PC-3 (cell line): ENCODE measurements at regions not wholly inside any gene's neighbourhood (a gene's known extent, or its start where the extent isn't known, plus 50 kb on each side); places are given as distances from the start of the nearest gene placed in this dataset.

Experiments
- ATAC-seq: fragments of 200-7000 bp; cut with Tn5 transposase; 2 replicates; pipeline ENCODE4 v1.9.1; 2020; ENCODE audit warnings: mild to moderate bottlenecking, moderate library complexity
- BruUV-seq: library from RNA; stranded (reverse); fragments of 400-500 nt; replicated peaks from 2 replicates; lab custom pipeline; 2021; lab: Mats Ljungman, UMichigan
- CTCF ChIA-PET: fragments of 300-600 bp; sonication (Branson Sonifier 250); formaldehyde crosslinking; loops from one replicate; lab custom pipeline; 2022; ENCODE audit warnings: antibody characterized with exemption; lab: Charles Lee
- POLR2A ChIA-PET: fragments of 300-600 bp; sonication (Branson Sonifier 250); formaldehyde crosslinking; loops from one replicate; lab custom pipeline; 2022; ENCODE audit warnings: antibody characterized with exemption; ENCODE audit not compliant: unreplicated experiment; lab: Charles Lee
- DNase-seq: peaks from one replicate; pipeline ENCODE4 v3.0.0-alpha.2; 2015
- H2AFZ ChIP-seq: fragments of 300-600 bp; sonication (generic); 2 replicates; pipeline ENCODE4 v1.6.0; 2016; ENCODE audit warnings: antibody characterized with exemption, low read length
- H3F3A ChIP-seq: fragments of 300-600 bp; sonication (generic); one replicate; pipeline ENCODE4 v1.6.0; 2017; ENCODE audit warnings: antibody characterized with exemption, low read length, control low read depth, mild to moderate bottlenecking; ENCODE audit not compliant: unreplicated experiment
- H3K27ac ChIP-seq: fragments of 300-600 bp; sonication (generic); 2 replicates; pipeline ENCODE4 v1.5.1; 2016; ENCODE audit warnings: mild to moderate bottlenecking, low read length
- H3K27me3 ChIP-seq: fragments of 300-600 bp; sonication (generic); 2 replicates; pipeline ENCODE4 v1.6.1; 2016; ENCODE audit warnings: low read length, mixed read lengths
- H3K36me3 ChIP-seq: fragments of 300-600 bp; sonication (generic); 2 replicates; pipeline ENCODE4 v1.6.1; 2016; ENCODE audit warnings: low read depth, mixed run types, low read length, mixed read lengths
- H3K4me1 ChIP-seq: fragments of 300-600 bp; sonication (generic); 2 replicates; pipeline ENCODE4 v1.5.1; 2016; ENCODE audit warnings: low read length; ENCODE audit not compliant: insufficient read depth
- H3K4me2 ChIP-seq: fragments of 300-600 bp; sonication (generic); 2 replicates; pipeline ENCODE4 v1.6.0; 2016; ENCODE audit warnings: low read length
- H3K4me3 ChIP-seq: fragments of 300-600 bp; sonication (generic); 2 replicates; pipeline ENCODE4 v1.5.1; 2016; ENCODE audit warnings: mild to moderate bottlenecking, low read length, mixed read lengths
- H3K79me2 ChIP-seq: fragments of 300-600 bp; sonication (generic); 2 replicates; pipeline ENCODE4 v1.6.1; 2017; ENCODE audit warnings: low read length, mixed read lengths
- H3K9ac ChIP-seq: fragments of 300-600 bp; sonication (generic); 2 replicates; pipeline ENCODE4 v1.6.0; 2016; ENCODE audit warnings: mild to moderate bottlenecking, low read length
- H3K9me2 ChIP-seq: fragments of 300-600 bp; sonication (generic); replicated peaks from 2 replicates; pipeline ENCODE4 v1.6.1; 2016; ENCODE audit warnings: mixed run types, low read length, mixed read lengths
- H3K9me3 ChIP-seq: fragments of 300-600 bp; sonication (generic); 2 replicates; pipeline ENCODE4 v1.6.1; 2016; ENCODE audit warnings: low read length, mixed read lengths
- H4K20me1 ChIP-seq: fragments of 300-600 bp; sonication (generic); 2 replicates; pipeline ENCODE4 v1.6.1; 2016; ENCODE audit warnings: low read length, mixed read lengths
- EZH2 ChIP-seq: fragments of 300-600 bp; sonication (generic); IDR thresholded peaks from one replicate; pipeline ENCODE4 v1.6.1; 2017; ENCODE audit warnings: antibody characterized with exemption, mild to moderate bottlenecking, low read length; ENCODE audit not compliant: unreplicated experiment
- EZH2phosphoT487 ChIP-seq: fragments of 300-600 bp; sonication (generic); IDR thresholded peaks from 2 replicates; pipeline ENCODE4 v1.6.1; 2018; ENCODE audit warnings: mild to moderate bottlenecking, antibody characterized with exemption, low read length, borderline replicate concordance
- intact Hi-C: fragments of 100-400 bp; cut with micrococcal nuclease; formaldehyde crosslinking; loops from 2 replicates; pipeline ENCODE4 v1.9.0; 2023
- TF ChIP-seq, protein P1 (sequence below): fragments of 300-600 bp; sonication (generic); conservative IDR thresholded peaks from 2 replicates; pipeline ENCODE4 v1.5.1; 2017; ENCODE audit warnings: antibody characterized with exemption, low read depth, mild to moderate bottlenecking, low read length

DNA sequence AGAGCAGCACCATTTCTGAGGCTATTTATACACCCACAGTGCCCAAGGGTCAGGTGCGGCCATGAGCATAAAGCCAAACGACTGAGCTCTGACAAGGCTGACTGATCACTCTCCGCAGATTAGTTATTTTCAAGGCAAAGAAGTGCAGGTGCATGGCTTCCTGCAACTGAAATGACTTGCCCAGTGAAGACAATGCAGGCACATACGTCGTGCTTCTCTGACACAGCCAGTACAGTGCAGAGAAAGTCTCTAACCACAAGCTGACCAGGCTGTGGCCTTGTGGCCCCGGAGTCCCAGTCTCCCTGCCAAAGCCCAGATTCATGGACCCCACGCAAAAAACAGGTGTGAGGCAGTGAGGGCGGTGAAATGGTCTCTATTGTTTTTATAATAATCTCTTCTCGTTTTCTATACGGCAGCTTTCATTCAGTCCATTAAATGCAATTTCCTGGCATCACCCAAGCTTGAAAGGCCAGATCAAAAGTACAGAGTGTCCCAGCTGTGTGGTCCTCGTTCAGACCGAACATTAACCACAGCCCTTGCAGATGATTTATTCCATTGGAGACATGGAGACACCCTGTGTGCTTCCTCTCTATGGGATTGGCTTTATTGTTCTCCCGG lies 447.0 kb upstream of the ID2 start:
- H3K27me3 ChIP-seq, result no peaks in the 10 kb centered on the region
- no peak for ATAC-seq
- H3K9ac ChIP-seq, result no peak overlapping the region
- no peaks in the 10 kb centered on the region for H3F3A ChIP-seq
- no peak overlapping the region for H2AFZ ChIP-seq
- no peaks in the 10 kb centered on the region for H3K9me3 ChIP-seq
- BruUV-seq, result no TSS peak
- no peak overlapping the region for H3K4me2 ChIP-seq
- H3K79me2 ChIP-seq, result no peaks in the 10 kb centered on the region
- H3K9me2 ChIP-seq, result no peaks in the 10 kb centered on the region
- DNase-seq, result no peak
- TF ChIP-seq EZH2phosphoT487 (no peak), EZH2 (no peak)
- TF ChIP-seq, protein P1, sequence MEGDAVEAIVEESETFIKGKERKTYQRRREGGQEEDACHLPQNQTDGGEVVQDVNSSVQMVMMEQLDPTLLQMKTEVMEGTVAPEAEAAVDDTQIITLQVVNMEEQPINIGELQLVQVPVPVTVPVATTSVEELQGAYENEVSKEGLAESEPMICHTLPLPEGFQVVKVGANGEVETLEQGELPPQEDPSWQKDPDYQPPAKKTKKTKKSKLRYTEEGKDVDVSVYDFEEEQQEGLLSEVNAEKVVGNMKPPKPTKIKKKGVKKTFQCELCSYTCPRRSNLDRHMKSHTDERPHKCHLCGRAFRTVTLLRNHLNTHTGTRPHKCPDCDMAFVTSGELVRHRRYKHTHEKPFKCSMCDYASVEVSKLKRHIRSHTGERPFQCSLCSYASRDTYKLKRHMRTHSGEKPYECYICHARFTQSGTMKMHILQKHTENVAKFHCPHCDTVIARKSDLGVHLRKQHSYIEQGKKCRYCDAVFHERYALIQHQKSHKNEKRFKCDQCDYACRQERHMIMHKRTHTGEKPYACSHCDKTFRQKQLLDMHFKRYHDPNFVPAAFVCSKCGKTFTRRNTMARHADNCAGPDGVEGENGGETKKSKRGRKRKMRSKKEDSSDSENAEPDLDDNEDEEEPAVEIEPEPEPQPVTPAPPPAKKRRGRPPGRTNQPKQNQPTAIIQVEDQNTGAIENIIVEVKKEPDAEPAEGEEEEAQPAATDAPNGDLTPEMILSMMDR, result no peak
- POLR2A ChIA-PET, result no interaction called here
- H4K20me1 ChIP-seq, result no peaks in the 10 kb centered on the region
- H3K36me3 ChIP-seq, result no peaks in the 10 kb centered on the region
- H3K4me1 ChIP-seq, result peaks cover 2% of the 10 kb centered on the region; the same call in 1 of the 2 replicates
- H3K4me3 ChIP-seq, result no peak overlapping the region
- no peak overlapping the region for H3K27ac ChIP-seq
- intact Hi-C loops, result no loop called here
- CTCF ChIA-PET, result no interaction called here

DNA sequence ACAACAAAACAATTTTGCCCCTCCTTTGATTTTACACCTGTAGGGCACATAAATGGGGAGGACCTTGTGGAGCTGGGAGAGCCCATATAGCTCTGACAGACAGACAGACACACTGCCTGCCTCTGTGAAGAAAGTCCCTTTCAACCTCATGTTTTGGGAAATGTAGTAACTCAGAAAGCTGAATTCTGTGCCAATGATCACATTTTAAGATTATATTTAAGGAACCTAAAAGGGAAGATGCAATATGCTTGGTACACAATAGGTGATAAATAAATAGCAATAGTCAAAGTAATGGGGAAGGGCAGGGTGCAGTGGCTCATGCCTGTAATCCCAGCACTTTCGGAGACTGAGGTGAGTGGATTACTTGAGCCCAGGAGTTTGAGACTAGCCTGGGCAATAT lies 446.4 kb upstream of the ID2 start:
- no peaks in the 10 kb centered on the region for H3K9me2 ChIP-seq
- TF ChIP-seq, protein P1, result no peak
- TF ChIP-seq EZH2, result no peak
- no peak for TF ChIP-seq EZH2phosphoT487
- no peaks in the 10 kb centered on the region for H3K4me1 ChIP-seq
- ATAC-seq, result no peak
- intact Hi-C loops, result no loop called here
- H3K4me3 ChIP-seq, result no peak overlapping the region
- no peak overlapping the region for H2AFZ ChIP-seq
- no peaks in the 10 kb centered on the region for H4K20me1 ChIP-seq
- no TSS peak for BruUV-seq
- CTCF ChIA-PET, result no interaction called here
- H3K27ac ChIP-seq, result no peak overlapping the region
- DNase-seq, result no peak
- no peaks in the 10 kb centered on the region for H3K27me3 ChIP-seq
- H3K9me3 ChIP-seq, result no peaks in the 10 kb centered on the region
- no peaks in the 10 kb centered on the region for H3F3A ChIP-seq
- no peak overlapping the region for H3K4me2 ChIP-seq
- no peaks in the 10 kb centered on the region for H3K79me2 ChIP-seq
- H3K9ac ChIP-seq, result no peak overlapping the region
- no peaks in the 10 kb centered on the region for H3K36me3 ChIP-seq
- POLR2A ChIA-PET, result no interaction called here

DNA sequence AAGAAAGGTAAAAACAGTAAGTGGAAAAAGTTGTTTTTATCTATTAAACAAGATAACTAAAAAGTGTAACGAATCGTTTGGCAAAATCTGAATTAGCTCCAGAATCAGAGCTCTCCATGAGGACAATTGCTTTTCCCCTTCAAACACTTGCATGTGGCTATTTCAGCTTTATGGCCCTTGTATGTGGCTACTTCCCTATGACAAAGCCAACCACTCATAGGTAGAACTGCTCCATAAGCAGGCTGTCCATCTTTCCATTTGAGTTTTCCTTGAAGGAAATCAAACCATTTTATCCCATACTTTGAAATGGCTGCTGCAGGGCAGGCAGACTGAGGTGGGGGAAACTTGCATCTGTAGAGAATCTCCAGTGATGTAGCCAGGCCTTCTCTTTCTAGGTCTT lies 445.5 kb upstream of the ID2 start:
- Histone ChIP-seq H3K9me3 (no peaks in the 10 kb centered on the region), H3K27ac (no peak overlapping the region), H3K4me2 (no peak overlapping the region), H3K4me1 (no peaks in the 10 kb centered on the region), H3K9ac (no peak overlapping the region), H4K20me1 (no peaks in the 10 kb centered on the region), H3K9me2 (no peaks in the 10 kb centered on the region), H3F3A (no peaks in the 10 kb centered on the region), H3K4me3 (no peak overlapping the region), H3K36me3 (no peaks in the 10 kb centered on the region), H3K79me2 (no peaks in the 10 kb centered on the region), H3K27me3 (no peaks in the 10 kb centered on the region), H2AFZ (no peak overlapping the region)
- CTCF ChIA-PET, result no interaction called here
- no TSS peak for BruUV-seq
- POLR2A ChIA-PET, result no interaction called here
- no peak for ATAC-seq
- DNase-seq, result no peak
- TF ChIP-seq EZH2, result no peak
- TF ChIP-seq EZH2phosphoT487, result no peak
- TF ChIP-seq, protein P1, result no peak
- intact Hi-C loops, result no loop called here
